HG02571 (cell line): ENCODE measurements at regions not wholly inside any gene's neighbourhood (a gene's known extent, or its start where the extent isn't known, plus 50 kb on each side); places are given as distances from the start of the nearest gene placed in this dataset.
"Not testable (repeated sequence)": the region's sequence is repeated elsewhere in the genome, so short reads cannot be mapped to it uniquely, and the experiment has no call there.

Source experiments
- ATAC-seq: cut with Tn5 transposase; IDR thresholded peaks from one replicate; pipeline ENCODE4 v1.9.1; 2021; ENCODE audit warnings: mild to moderate bottlenecking, moderate library complexity; ENCODE audit not compliant: unreplicated experiment

DNA sequence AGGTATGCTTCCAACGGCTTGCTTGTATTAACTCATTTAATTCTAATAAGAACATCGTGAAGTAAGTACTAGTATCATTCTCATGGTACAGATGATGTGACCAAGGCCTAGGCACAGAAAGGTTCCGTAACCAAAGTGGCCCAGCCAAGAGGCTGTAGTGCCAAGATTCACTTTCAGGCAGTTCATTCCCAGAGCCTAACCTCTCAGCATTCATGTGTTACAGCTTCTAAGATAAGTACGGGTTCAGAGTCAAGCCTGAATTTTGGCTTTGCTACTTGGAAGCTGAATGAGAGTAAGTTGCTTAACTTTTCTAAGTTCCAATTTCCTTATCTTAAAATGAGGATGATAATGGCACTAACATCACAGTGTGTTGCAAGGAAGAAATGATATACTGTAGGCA, 379.9 kb downstream of the AEBP2 start:
- ATAC-seq: no peak

DNA sequence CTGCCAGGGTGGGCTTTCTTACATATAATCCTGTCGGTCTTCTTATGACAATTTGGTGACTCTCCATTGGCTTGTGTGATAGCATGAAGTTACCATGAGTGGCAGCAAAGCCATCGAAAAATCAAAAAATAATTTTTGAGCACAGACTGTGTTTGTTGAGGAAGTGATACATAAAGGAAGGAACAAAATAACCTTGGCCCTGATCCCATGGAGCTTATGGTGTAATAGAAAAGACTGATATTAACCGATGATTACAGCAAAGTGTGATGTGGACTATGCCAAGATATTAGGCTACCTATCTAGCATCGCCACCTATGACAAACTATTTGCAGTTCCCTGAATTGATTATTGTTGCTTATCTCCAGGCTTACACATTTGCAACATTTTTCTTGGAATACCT, 383.2 kb downstream of the AEBP2 start:
- no peak for ATAC-seq

DNA sequence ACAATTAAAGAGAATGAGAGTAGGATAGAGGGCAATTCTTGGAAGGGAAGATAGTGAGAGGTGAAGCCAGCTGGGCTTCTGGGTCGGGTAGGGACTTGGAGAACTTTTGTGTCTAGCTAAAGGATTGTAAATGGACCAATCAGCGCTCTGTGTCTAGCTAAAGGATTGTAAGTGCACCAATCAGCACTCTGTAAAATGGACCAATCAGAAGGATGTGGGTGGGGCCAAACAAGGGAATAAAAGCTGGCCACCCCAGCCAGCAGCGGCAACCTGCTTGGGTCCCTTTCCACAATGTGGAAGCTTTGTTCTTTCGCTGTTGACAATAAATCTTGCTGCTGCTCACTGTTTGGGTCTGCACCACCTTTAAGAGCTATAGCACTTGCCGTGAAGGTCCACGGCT, 384.0 kb downstream of the AEBP2 start:
- not testable (repeated sequence) for ATAC-seq

DNA sequence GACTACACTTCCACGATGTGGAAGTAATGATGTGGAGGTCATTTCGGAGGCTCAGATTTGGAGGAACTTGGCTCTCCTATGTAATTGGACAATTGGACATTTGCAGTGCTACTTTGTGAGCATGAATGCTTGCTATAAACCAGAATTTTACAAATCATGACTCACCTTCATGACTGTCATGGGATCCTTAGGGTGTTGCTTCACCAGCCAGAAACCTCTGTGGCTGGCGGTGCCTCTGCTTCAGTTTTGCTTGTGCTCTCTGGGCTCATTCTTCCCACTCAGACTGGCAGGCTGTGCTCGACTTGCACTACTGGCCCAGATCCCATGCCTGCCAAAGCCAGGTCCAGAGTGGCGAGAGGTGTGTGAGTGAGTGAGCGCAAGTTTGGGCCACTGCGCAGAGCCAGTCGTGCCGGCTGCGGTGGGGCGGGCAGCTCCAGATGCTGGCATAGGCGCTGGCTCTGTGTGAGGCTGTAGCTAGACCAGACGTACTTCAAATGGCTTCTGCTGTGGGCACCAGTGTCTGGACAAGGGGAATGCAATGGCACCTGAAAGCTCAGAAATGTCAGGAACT, 387.8 kb downstream of the AEBP2 start:
- ATAC-seq: no peak

DNA sequence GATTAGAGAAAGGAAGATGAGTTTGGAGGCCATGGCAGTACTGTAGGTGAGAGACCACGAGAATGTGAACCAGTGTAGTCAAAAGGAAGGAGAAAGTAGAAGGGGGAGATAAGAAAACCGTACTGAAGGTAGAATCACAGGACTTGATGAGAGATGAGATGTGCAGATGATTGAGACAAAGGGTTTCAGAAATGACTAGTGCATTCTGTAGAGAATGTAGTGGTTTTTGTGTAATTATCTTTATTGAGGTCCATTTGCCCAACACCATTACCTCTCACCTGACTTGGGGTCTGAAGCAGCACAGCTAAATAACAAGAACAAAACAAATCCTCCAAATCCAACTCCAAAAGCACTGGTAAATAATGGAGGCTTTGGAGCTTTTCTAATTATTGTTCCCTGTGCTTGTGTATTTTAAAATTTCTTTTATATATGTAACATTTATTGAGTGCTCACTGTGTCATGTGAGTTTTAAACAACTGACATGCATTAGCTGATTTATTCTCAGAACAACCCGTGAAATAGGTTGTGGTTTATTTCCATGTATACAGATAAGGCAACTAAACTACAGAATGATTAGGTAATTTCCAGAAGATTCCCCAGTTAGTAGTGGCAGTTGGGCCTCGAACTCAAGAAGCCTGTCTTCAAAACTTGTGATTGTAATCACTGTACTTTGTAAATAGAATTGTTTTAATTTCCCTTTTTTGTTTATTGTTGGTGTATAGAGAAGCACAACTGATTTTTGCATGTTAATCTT, 390.0 kb downstream of the AEBP2 start:
- ATAC-seq: no peak

DNA sequence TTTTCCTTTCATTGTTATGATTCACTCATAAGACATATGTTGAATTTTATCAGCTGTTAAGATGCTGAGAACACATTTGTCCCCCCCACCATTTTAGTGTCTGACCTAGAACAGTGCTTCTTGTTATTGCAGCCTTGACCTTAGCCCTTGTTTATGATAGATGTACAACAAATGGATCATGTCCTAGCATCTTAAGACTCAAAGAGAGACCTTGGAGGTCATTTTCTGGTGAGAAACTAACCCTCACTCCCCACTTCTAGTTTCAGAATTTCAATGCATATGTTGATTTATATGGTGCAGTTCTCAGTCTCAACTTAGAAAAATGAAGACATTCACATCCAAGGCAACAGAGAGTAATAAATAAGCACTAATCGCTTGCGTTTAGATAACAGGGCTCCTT, 391.2 kb downstream of the AEBP2 start:
- no peak for ATAC-seq

DNA sequence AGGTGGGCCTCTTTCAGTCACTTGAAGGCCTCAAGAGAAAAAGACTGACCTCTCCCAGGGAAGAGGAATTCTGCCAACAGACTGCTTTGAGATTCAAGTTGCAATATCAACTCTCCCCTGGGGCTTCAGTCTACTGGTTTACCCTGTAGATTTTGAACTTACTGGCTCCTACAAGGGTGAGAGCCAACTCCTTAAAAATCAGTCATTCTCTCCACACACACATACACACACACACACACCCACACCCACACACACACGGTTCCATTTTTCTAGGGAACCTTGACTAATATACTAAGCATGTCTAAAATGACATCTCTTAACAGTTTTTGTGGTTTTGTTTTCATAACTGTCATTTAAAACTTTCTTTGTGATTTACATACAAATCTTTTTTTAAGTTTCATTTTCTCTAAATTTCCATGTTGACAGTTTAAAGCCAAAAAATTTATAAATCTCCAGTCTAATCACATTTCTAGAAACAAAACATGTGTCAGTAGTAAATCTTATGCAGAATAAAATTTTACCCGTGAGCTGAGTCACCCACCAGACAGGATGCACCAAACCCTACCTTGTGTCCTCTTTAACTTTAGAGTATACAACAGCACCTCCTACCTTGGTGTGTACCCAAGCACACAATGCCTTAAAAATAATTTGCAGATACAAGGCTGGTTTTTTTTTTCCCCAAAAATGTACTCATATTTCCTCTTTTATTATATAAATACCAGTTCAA, 394.6 kb downstream of the AEBP2 start:
- ATAC-seq: no peak

DNA sequence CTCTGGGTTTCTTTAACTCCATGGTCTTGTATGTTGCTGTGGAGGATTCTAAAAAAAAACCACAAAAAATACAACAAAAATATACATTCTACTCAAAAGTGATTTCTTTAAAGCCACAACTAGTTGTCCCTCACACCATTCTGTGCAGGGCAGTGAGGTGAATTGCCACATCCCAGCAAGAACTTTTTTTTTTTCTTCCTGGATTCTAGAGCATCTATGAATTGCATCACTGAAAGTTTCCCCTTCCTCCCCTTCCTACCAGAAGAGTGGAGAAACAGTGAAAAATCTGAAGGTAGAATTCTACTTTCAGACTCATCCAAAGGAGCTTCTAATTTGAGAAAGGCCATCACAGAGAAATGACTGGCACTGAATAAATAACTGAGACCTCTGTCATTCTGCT, 395.3 kb downstream of the AEBP2 start:
- ATAC-seq: no peak

DNA sequence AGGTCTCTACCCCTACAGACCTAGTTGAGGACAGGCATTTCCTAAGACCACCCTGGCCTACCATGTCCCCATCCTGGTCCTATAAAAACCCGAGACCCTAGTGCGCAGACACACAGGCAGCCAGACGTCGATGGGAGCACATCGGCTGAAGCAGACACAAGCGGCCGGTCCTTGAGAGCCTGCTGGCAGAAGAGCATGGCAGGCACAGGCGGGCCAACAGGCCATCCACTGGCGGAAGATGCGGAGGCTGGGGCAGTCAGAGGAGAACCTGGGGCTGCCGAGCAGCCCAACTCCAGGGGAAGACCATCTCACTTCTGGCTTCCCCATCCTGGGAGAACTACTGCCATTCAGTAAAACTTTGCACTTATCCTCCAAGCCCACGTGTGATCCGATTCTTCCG, 396.8 kb downstream of the AEBP2 start:
- ATAC-seq: no peak

DNA sequence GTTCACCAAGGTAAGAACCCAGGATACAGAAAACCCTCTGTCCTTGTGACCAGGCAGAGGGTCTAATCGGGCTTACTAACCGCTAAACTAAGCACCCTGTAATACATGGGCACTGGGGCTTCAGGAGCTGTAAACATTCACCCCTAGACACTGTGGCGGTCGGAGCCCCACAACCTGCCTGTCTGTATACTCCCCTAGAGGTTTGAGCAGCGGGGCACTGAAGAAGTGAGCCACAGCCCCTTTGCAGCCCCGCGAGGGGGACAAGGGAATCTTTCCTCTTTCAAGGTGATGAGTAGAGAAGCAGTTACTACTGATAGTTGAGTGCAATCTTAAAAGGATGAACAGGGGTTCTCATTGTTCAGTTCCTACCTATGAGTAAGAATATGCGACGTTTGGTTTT, 397.2 kb downstream of the AEBP2 start:
- ATAC-seq: no peak

DNA sequence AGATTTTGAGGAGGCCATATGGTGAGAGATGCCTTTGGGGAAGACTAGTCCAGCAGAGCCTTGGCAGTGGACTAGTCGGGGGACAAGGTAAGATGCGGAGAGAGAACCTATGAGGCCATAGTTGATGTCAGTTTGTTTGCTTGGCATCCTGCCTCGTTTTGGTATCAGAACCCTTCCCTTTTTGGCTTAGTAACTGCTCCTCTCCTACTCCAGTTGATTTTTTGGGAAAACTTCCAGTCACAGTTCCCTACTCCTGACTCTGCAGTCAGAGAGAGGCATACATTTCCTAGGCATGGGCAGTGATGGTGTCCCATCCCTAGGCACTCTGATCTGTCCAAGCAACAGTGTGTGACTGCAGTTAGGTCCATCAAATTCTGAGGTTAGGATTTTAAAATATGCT, 398.3 kb downstream of the AEBP2 start:
- ATAC-seq: no peak

DNA sequence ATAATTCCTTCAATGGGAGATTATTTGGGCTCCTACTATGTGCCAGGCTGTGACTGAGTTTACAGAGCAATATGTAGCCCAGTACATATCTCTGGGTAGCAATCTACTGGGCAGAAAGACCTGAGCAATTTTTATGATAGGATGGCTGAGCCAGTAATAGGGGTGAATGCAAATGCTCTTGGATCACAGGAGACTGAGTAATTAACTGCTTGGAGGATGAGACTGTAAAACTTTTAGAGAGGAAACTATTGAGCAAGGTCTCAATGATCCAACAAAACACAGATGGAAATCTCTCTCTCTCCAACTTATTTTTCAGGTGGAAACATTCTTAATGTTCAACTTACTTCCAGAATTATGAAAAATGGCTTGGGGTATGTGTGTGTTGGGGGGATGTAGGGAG, 402.2 kb downstream of the AEBP2 start:
- no peak for ATAC-seq

DNA sequence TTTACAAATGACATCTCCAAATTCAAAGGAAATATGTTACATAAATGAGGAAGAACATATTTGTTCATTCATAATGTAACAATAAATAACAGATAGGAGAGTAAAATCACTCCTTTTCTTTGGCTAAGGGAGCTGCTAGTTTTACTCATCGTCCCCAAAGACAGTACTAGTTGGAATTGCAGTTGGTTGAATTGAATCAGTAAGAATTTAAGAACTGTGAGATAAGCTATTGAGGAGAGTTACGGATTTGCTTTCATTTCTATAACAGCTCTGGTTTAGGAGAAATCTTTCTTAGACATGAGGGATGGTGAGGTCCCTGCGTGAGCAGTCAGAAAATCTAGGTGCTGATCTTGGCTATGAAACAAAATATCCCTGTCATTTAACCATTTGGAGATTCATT, 402.8 kb downstream of the AEBP2 start:
- no peak for ATAC-seq

DNA sequence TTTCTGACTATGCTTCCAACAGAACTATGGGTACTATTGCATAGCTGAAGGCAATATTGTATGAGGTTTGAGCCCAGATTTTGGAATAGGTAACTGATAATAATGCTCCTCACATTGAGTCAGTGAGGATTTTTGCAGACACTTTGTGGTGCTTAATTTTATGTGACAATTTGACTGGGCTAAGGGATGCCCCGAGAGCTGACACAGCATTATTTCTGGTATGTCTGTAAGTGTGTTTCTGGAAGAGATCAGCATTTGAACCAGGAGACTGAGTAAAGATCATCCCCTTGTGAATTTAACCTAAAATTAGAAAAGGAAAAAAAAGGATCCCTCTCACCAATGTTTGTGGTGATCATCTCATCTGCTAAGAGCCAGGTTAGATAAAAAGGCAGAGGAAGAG, 404.9 kb downstream of the AEBP2 start:
- ATAC-seq: no peak

DNA sequence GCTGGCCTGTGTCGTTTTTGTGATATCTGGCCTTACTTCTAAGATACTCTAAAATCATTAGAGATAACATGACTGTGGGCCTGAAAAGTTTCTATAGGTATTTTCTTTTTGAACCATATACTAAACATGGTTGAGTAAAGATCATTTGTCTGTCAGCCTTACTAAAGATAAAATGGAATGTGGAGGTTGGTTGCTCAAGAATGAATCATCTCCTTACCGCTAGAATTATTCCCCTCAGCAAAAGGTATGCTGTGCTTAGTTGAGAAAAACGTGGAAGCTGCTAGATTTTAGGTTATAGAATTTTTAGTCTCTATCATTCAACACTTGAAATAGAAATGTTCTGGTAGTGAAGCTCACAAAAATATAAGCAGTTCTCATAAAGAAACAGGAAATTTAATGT, 407.3 kb downstream of the AEBP2 start:
- no peak for ATAC-seq

DNA sequence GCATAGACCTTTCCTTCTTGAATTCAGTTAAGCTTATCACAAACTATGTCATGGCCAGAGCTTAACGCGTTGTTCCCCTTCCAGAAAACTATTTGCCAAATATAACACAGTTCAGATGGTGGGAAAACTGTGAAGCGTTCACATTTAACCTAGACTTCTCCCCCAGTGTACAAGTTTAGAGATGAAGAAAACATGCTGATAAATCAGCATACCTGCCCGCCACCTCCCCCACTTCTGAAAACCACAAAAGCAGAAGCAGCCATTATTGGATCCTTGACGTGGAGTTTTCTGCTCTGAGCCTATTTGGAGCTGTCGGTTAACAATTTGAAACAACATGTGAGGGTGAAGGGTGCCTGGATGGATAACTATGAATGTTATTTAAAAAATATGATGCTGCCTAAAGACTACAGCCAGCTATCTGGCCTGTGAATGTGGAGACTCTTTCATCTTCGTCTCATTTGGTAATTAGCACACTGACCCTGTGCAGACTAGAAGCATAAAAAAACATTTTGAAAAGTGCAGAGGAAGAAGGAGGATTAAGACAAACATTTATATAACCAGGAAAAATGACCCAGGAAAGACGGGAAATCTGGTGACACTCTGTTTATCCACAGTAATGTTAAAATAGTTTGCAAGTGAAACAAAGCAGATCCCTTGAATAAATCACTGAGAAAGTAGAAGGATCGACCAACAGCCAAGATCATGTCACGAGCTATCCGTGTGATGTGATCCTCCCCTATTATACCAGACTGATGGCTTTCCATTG, 408.2 kb downstream of the AEBP2 start:
- ATAC-seq: no peak

DNA sequence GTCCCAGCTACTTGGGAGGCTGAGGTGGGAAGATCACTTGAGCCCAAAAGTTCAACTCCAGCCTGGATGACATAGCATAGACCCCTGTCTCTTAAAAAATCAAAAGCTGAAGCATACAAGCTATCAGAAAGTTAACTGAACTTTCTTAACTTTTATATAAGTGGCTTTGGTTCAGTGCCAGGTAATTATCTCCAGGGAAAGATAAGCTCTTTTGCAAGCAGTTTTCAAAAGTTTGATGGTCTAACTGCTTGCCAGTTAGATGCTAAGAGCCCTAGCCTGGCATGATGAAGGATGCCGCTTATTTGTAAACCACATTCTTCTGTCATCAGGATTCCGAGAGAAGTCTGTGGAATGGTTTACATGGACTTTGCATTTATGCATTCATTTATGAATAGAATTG, 409.1 kb downstream of the AEBP2 start:
- no peak for ATAC-seq

DNA sequence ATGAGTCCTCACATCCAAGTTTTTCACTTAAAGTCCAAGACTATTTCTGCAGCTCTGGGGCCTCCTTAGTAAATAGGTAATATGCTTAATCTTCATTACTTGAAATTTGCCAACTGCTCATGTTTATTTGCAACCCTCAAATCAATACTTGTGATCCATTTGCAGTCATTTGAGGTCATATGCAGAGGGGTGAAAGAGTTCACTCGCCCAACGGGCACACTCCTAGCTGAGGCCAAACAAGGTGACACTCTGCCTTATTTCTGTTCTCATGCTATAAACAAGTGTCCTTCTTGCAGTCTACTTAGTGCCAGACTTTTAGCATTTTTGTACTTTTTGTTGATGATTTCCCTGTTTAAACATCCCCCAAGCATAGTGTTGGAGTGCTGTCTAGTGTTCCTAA, 409.9 kb downstream of the AEBP2 start:
- no peak for ATAC-seq

DNA sequence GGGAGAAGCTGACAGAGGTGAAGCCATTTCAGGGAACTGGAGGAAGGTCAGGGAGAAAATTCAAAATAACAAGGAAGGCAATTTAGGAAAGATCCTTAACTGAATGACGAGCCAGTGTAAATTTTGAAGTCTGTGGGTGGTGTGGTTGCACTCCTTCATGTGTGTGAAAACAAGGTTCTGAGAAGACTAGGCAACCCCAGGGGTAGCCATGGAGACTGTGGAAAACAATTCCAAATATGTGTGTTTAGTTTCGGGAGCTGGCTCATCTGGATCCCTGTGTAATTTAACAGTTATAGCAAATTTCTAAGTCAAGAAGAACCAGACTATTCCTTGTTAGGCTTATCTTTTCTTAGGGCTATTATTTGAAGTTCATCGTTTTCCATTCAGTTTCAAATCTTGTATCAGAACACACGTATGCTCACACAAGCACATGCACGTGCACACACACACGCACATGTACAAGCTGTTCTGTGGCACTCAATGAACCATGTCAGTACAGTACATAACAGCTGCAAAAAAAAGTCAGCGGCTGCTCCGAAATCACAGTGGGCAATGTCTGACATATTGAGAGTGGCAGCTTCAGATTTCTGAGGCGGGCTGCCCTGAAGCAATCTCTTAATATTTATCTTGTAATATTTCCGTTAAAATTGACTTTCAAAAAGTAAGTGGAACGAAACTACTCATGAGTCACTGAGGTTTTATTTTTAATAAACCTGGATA, 411.2 kb downstream of the AEBP2 start:
- ATAC-seq: no peak

DNA sequence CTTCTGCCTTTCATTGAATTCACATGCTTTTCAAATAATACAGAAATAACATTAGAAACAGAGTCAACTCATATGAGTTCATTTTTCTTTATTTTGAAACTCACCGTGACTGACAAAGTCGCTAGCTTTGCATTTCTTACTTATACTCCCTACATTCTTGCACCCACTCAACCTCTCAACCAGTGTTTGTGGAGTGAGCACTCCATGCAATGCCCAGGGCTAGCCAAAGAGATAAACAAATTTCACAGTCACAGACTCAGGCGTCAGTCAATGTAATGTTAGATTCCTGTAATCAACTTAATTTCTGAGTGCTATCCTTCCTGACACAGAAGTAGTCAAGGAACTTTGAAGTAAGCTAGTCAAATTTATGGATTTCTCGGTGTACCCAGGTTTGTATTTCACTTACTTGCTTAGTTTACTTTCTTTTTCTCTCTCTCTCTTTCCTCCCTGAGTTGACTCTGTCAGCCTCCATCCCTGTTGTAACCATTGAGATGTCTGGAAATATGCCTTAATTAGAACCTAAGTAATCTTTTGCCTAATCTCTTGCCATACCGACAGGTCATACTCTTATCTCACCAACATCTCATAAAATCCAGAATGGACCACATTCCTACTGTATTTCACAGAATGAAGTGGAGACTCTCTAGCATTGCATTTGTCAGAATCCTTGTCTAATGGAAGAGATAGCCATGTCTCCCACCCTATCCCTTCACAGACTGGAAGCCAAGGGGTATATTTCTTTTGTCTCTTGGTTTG, 413.0 kb downstream of the AEBP2 start:
- no peak for ATAC-seq
